SU-DHL-6 (cell line): ENCODE measurements at regions not wholly inside any gene's neighbourhood (a gene's known extent, or its start where the extent isn't known, plus 50 kb on each side); places are given as distances from the start of the nearest gene placed in this dataset.
A peak's percentile ranks its signal among the peaks of the same experiment; 100 is the strongest.

Experiments used
- CTCF ChIP-seq: fragments of 200-600 bp; sonication (generic); IDR thresholded peaks from one replicate; pipeline ENCODE4 v1.5.1; 2017; ENCODE audit warnings: antibody characterized with exemption, mild to moderate bottlenecking, low read length, moderate library complexity; ENCODE audit not compliant: insufficient read depth, poor library complexity, severe bottlenecking
- EZH2phosphoT487 ChIP-seq: fragments of 200-600 bp; sonication (generic), shearing (Covaris generic); conservative IDR thresholded peaks from 2 replicates; pipeline ENCODE4 v1.6.1; 2018; ENCODE audit warnings: mild to moderate bottlenecking, antibody characterized with exemption, low read length, moderate library complexity, mixed read lengths

- TF ChIP-seq EZH2phosphoT487 (no peak), CTCF (peak; percentile 53)
Observed at GRCh38 chr4:163755013-163755412, 260.5 kb downstream of the TMA16 start.
